ENCODE measurements at regions not wholly inside any gene's neighbourhood (a gene's known extent, or its start where the extent isn't known, plus 50 kb on each side); places are given as distances from the start of the nearest gene placed in this dataset.

- ChIA-PET POLR2A (no interaction called here), CTCF (no interaction called here)
These were observed 488.9 kb downstream of the PLCL1 start for GRCh38 chr2:198293281-198293680.

GRCh38 chr2:198289811-198290210, 485.4 kb downstream of the PLCL1 start:
- POLR2A ChIA-PET, result no interaction called here
- no peaks in the 10 kb centered on the region for H3K9me3 ChIP-seq (ENCODE audit: control insufficient read depth in 1 of 2, insufficient read depth in 1 of 2, low read length in 2 of 2)
- no peak overlapping the region for H3K27ac ChIP-seq (ENCODE audit: low read depth in 1 of 2, low read length in 2 of 2)
- H3K9me3 Mint-ChIP-seq, result no peaks in the 10 kb centered on the region
- H3K36me3 Mint-ChIP-seq (ENCODE audit: low read depth), result no peaks in the 10 kb centered on the region
- H3K27me3 ChIP-seq (ENCODE audit: control insufficient read depth in 1 of 2, insufficient read depth in 2 of 2, low read length in 2 of 2), result peaks cover 2 to 10% of the 10 kb centered on the region in 2 experiments
- intact Hi-C loops (cut with DNase I, micrococcal nuclease), result loop anchor here (5.0 to 10.0 kb wide), 2 partner anchors 233 to 855 kb away; partner anchors contain the start of gene SF3B1 (in 1 of the 2)
- H3K4me3 ChIP-seq (ENCODE audit: low read length), result no peak overlapping the region
- no peaks in the 10 kb centered on the region for H3K4me1 Mint-ChIP-seq (ENCODE audit: low read depth)
- TF ChIP-seq CTCF (IDR thresholded peaks at IDR 0.05), result no peak
- H3K27ac Mint-ChIP-seq, result no peak overlapping the region
- peaks cover 48% of the 10 kb centered on the region for H3K27me3 Mint-ChIP-seq
- CTCF ChIA-PET, result no interaction called here
- H3K36me3 ChIP-seq (ENCODE audit: insufficient read depth, low read length), result no peaks in the 10 kb centered on the region
- no peak for DNase-seq
- no peaks in the 10 kb centered on the region for H3K4me1 ChIP-seq (ENCODE audit: insufficient read depth, low read length)
- no peak for ATAC-seq (ENCODE audit: poor library complexity)
- no peak overlapping the region for H3K4me3 Mint-ChIP-seq

More at GRCh38 chr2:198293281-198293680, 488.9 kb downstream of the PLCL1 start:
- no peak for TF ChIP-seq CTCF (IDR thresholded peaks at IDR 0.05)
- Mint-ChIP-seq H3K4me1 (ENCODE audit: low read depth) (no peaks in the 10 kb centered on the region), H3K9me3 (no peaks in the 10 kb centered on the region), H3K4me3 (no peak overlapping the region), H3K36me3 (ENCODE audit: low read depth) (no peaks in the 10 kb centered on the region), H3K27me3 (peaks cover 42% of the 10 kb centered on the region), H3K27ac (no peak overlapping the region)
- Histone ChIP-seq H3K9me3 (ENCODE audit: control insufficient read depth in 1 of 2, insufficient read depth in 1 of 2, low read length in 2 of 2) (no peaks in the 10 kb centered on the region), H3K4me1 (ENCODE audit: insufficient read depth, low read length) (no peaks in the 10 kb centered on the region), H3K27me3 (ENCODE audit: control insufficient read depth in 1 of 2, insufficient read depth in 2 of 2, low read length in 2 of 2) (peaks cover 0 to 2% of the 10 kb centered on the region in 2 experiments), H3K27ac (ENCODE audit: low read depth in 1 of 2, low read length in 2 of 2) (no peak overlapping the region), H3K36me3 (ENCODE audit: insufficient read depth, low read length) (no peaks in the 10 kb centered on the region), H3K4me3 (ENCODE audit: low read length) (no peak overlapping the region)
- ATAC-seq (ENCODE audit: poor library complexity) (no peak), DNase-seq (no peak)
- intact Hi-C loops (cut with DNase I, micrococcal nuclease), result loop anchor here (5.0 to 10.0 kb wide), 2 partner anchors 236 to 858 kb away; partner anchors contain the start of gene SF3B1 (in 1 of the 2)

GRCh38 chr2:198287706-198288105, 483.3 kb downstream of the PLCL1 start:
- CTCF ChIA-PET, result no interaction called here
- Mint-ChIP-seq H3K4me1 (ENCODE audit: low read depth) (no peaks in the 10 kb centered on the region), H3K27me3 (peaks cover 49% of the 10 kb centered on the region), H3K9me3 (no peaks in the 10 kb centered on the region), H3K27ac (no peak overlapping the region), H3K4me3 (no peak overlapping the region), H3K36me3 (ENCODE audit: low read depth) (no peaks in the 10 kb centered on the region)
- intact Hi-C loops (cut with DNase I, micrococcal nuclease), result no loop called here
- Histone ChIP-seq H3K36me3 (ENCODE audit: insufficient read depth, low read length) (no peaks in the 10 kb centered on the region), H3K4me1 (ENCODE audit: insufficient read depth, low read length) (no peaks in the 10 kb centered on the region), H3K4me3 (ENCODE audit: low read length) (no peak overlapping the region), H3K27me3 (ENCODE audit: control insufficient read depth in 1 of 2, insufficient read depth in 2 of 2, low read length in 2 of 2) (peaks cover 2 to 10% of the 10 kb centered on the region in 2 experiments), H3K9me3 (ENCODE audit: control insufficient read depth in 1 of 2, insufficient read depth in 1 of 2, low read length in 2 of 2) (no peaks in the 10 kb centered on the region), H3K27ac (ENCODE audit: low read depth in 1 of 2, low read length in 2 of 2) (no peak overlapping the region)
- no peak for TF ChIP-seq CTCF (IDR thresholded peaks at IDR 0.05)
- ATAC-seq (ENCODE audit: poor library complexity), result no peak
- POLR2A ChIA-PET, result no interaction called here
- DNase-seq, result no peak
